ENCODE measurements at regions not wholly inside any gene's neighbourhood (a gene's known extent, or its start where the extent isn't known, plus 50 kb on each side); places are given as distances from the start of the nearest gene placed in this dataset.
"Not testable (repeated sequence)": the region's sequence is repeated elsewhere in the genome, so short reads cannot be mapped to it uniquely, and the experiment has no call there.

DNA sequence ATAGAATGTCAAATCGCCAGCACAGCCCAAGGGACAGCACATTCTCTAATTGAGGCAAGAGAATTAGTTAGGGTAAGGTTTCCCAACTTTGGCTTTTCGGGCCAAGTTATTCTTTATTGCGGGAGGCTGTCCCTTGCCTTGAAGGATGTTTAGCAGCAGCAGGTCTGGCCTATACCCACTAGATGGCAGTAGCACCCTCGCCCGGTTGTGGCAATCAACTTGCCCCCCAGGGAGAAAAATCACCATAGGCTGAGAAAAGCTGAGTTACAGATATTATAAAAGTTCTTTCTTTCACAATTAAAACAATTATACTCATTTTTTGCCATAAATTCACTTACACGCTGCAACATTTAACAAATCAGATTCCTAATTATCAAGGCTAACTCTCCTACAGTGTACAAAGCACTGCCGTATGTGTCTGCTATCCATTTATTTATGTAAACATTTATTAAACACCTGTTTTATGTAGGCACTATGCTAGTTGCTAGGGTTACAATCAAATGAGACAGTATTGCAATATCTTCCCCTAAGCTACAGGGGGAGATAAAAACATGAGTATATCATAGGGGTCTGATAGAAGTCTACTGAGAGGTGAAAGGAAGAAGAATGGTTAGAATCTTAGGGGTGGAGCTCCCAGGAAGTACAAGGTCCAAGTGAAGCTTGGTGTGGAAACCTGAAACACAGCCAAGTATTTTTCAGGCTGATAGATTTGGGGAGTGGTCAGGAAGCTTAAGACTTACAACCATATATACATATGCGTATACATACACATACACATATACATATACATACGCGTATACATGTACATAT, 452.3 kb downstream of the RAB38 start:
- Histone ChIP-seq H3K9ac (ENCODE audit: low read depth in 1 of 3, low read length in 3 of 3) (no peak overlapping the region), H3K4me3 (ENCODE audit: low read length in 3 of 3) (no peak overlapping the region), H3K27me3 (ENCODE audit: control insufficient read depth in 3 of 3, insufficient read depth in 3 of 3, low read length in 3 of 3) (no peaks in the 10 kb centered on the region), H3K27ac (ENCODE audit: low read depth, low read length) (no peak overlapping the region), H3K4me1 (ENCODE audit: control insufficient read depth in 3 of 3, insufficient read depth in 3 of 3, low read length in 3 of 3) (no peaks in the 10 kb centered on the region), H3K9me3 (ENCODE audit: control insufficient read depth in 3 of 3, low read length in 3 of 3) (no peaks in the 10 kb centered on the region), H3K36me3 (ENCODE audit: control insufficient read depth in 3 of 3, insufficient read depth in 3 of 3, low read length in 3 of 3) (no peaks in the 10 kb centered on the region)

DNA sequence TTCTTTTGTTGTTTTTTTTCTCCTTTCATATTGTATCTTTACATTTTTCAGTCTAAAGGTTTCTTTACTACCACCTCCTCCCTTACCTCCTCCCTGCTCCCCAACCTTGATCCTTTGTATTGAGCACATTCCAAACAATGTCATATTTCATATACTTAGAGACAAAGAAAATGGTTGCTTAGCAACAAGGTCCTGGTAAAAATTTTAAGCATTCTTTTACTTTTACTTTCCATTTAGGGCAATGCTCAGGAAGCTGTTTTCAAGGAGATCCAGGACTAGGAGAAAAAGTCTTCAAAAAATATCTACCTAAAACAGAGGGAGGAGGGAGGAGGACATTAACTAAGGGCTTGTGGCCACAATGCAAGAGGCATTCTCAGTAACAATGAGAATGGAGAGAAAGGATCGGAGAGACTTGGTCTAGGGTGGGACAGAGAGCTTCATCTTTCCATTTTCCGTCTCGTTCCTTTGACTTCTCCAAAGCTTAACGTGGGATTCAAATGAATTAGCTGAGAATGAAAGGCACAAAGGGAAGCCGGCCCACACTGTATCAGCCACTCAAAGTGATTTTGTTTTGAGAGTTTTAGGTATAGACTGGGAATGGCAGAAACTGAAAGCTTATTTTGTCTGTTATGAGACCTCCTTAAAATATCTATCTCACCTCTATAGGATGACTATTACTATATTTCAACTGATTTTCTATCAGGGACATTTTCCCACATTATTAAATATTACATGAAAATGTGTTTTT, 455.7 kb downstream of the RAB38 start:
- Histone ChIP-seq H3K4me3 (ENCODE audit: low read length in 3 of 3) (no peak overlapping the region), H3K27me3 (ENCODE audit: control insufficient read depth in 3 of 3, insufficient read depth in 3 of 3, low read length in 3 of 3) (peaks cover 0 to 4% (median 0%) of the 10 kb centered on the region in 3 donors), H3K9ac (ENCODE audit: low read depth in 1 of 3, low read length in 3 of 3) (no peak overlapping the region), H3K27ac (ENCODE audit: low read depth, low read length) (no peak overlapping the region), H3K4me1 (ENCODE audit: control insufficient read depth in 3 of 3, insufficient read depth in 3 of 3, low read length in 3 of 3) (no peaks in the 10 kb centered on the region), H3K9me3 (ENCODE audit: control insufficient read depth in 3 of 3, low read length in 3 of 3) (no peaks in the 10 kb centered on the region), H3K36me3 (ENCODE audit: control insufficient read depth in 3 of 3, insufficient read depth in 3 of 3, low read length in 3 of 3) (no peaks in the 10 kb centered on the region)

DNA sequence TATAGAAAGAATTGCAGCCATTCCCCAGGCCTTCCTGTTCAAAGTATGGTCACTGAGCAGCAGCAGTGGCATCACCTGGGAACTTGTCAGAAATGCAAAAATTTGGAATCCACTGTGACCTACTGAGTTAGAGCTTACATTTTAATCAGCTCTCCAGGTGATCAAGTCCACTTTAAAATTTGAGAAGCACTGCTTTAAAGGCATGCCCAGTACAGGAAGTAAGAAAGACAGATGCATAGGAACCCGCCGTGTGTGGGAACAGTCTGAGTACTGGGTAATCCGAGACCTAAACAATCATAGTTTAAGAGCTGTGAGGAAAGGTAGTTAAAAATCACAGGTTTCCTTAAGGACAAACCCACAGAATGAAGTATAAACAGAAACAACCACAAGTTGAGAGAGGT, 462.4 kb downstream of the RAB38 start:
- no peaks in the 10 kb centered on the region for H3K4me1 ChIP-seq (ENCODE audit: control insufficient read depth in 3 of 3, insufficient read depth in 3 of 3, low read length in 3 of 3)

DNA sequence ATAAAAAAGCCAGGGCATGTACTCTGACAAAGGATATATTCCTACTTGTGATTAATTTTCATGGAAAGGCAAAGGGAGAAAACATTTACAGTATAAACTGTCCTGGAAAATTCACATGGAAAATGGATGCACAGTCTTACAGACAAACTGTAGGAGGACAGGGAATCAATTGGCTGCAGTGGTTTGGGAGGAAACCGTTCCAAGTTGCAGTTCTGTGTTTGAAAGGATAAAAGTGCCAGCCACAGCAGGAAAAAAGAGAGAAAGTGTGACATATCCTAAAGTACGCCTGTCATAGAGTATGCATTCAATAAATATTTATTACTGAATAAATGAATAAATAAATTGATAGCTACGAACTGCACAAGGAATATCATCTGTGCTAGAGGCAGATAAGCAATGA, 462.9 kb downstream of the RAB38 start:
- Histone ChIP-seq H3K4me3 (ENCODE audit: low read length in 3 of 3) (no peak overlapping the region), H3K9me3 (ENCODE audit: control insufficient read depth in 3 of 3, low read length in 3 of 3) (no peaks in the 10 kb centered on the region), H3K36me3 (ENCODE audit: control insufficient read depth in 3 of 3, insufficient read depth in 3 of 3, low read length in 3 of 3) (no peaks in the 10 kb centered on the region), H3K9ac (ENCODE audit: low read depth in 1 of 3, low read length in 3 of 3) (no peak overlapping the region), H3K4me1 (ENCODE audit: control insufficient read depth in 3 of 3, insufficient read depth in 3 of 3, low read length in 3 of 3) (no peaks in the 10 kb centered on the region), H3K27me3 (ENCODE audit: control insufficient read depth in 3 of 3, insufficient read depth in 3 of 3, low read length in 3 of 3) (peaks cover 0 to 4% (median 0%) of the 10 kb centered on the region in 3 donors), H3K27ac (ENCODE audit: low read depth, low read length) (no peak overlapping the region)

More for the DNA sequence above, 462.4 kb downstream of the RAB38 start:
- Histone ChIP-seq H3K27ac (ENCODE audit: low read depth, low read length) (no peak overlapping the region), H3K9me3 (ENCODE audit: control insufficient read depth in 3 of 3, low read length in 3 of 3) (no peaks in the 10 kb centered on the region), H3K4me3 (ENCODE audit: low read length in 3 of 3) (no peak overlapping the region), H3K9ac (ENCODE audit: low read depth in 1 of 3, low read length in 3 of 3) (no peak overlapping the region), H3K36me3 (ENCODE audit: control insufficient read depth in 3 of 3, insufficient read depth in 3 of 3, low read length in 3 of 3) (no peaks in the 10 kb centered on the region), H3K27me3 (ENCODE audit: control insufficient read depth in 3 of 3, insufficient read depth in 3 of 3, low read length in 3 of 3) (peaks cover 0 to 4% (median 0%) of the 10 kb centered on the region in 3 donors)

DNA sequence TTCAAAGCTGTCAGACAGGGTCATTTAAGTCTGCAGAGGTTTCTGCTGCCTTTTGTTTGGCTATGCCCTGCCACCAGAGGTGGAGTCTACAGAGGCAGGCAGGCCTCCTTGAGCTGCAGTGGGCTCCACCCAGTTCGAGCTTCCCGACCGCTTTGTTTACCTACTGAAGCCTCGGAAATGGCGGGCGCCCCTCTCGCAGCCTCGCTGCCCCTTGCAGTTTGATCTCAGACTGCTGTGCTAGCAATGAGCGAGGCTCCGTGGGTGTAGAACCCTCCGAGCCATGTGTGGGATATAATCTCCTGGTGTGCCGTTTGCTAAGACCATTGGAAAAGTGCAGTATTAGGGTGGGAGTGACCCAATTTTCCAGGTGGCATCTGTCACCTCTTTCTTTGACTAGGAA, 471.7 kb downstream of the RAB38 start:
- H3K36me3 ChIP-seq (ENCODE audit: control insufficient read depth in 3 of 3, insufficient read depth in 3 of 3, low read length in 3 of 3); H3K27ac ChIP-seq (ENCODE audit: low read depth, low read length); H3K4me1 ChIP-seq (ENCODE audit: control insufficient read depth in 3 of 3, insufficient read depth in 3 of 3, low read length in 3 of 3); H3K27me3 ChIP-seq (ENCODE audit: control insufficient read depth in 3 of 3, insufficient read depth in 3 of 3, low read length in 3 of 3); H3K9me3 ChIP-seq (ENCODE audit: control insufficient read depth in 3 of 3, low read length in 3 of 3); H3K9ac ChIP-seq (ENCODE audit: low read depth in 1 of 3, low read length in 3 of 3); H3K4me3 ChIP-seq (ENCODE audit: low read length in 3 of 3): not testable (repeated sequence)

DNA sequence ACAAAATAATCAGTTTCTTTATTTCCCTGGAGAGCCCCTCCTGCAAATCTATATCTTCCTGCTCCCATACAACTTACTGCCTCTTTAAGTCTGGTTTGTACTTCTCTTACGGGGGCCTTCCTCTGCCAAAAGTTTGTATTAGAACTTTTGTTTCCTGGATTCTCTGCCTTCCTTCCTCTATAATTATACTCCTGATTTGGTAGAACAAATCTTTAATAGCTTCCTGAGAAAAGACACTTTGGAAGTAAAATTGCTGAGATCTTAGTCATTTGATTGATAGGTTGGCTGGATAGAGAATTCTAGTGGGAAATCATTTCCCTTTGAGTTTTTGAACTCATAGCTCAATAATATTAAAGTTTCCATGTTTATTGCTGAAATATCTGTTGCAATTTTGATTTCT, 499.2 kb downstream of the RAB38 start:
- no peaks in the 10 kb centered on the region for H3K27me3 ChIP-seq (ENCODE audit: control insufficient read depth in 3 of 3, insufficient read depth in 3 of 3, low read length in 3 of 3)
- H3K9me3 ChIP-seq (ENCODE audit: control insufficient read depth in 3 of 3, low read length in 3 of 3) = no peaks in the 10 kb centered on the region
- H3K4me3 ChIP-seq (ENCODE audit: low read length in 3 of 3) = no peak overlapping the region
- H3K4me1 ChIP-seq (ENCODE audit: control insufficient read depth in 3 of 3, insufficient read depth in 3 of 3, low read length in 3 of 3) = no peaks in the 10 kb centered on the region
- H3K9ac ChIP-seq (ENCODE audit: low read depth in 1 of 3, low read length in 3 of 3) = no peak overlapping the region
- no peak overlapping the region for H3K27ac ChIP-seq (ENCODE audit: low read depth, low read length)
- H3K36me3 ChIP-seq (ENCODE audit: control insufficient read depth in 3 of 3, insufficient read depth in 3 of 3, low read length in 3 of 3) = no peaks in the 10 kb centered on the region

DNA sequence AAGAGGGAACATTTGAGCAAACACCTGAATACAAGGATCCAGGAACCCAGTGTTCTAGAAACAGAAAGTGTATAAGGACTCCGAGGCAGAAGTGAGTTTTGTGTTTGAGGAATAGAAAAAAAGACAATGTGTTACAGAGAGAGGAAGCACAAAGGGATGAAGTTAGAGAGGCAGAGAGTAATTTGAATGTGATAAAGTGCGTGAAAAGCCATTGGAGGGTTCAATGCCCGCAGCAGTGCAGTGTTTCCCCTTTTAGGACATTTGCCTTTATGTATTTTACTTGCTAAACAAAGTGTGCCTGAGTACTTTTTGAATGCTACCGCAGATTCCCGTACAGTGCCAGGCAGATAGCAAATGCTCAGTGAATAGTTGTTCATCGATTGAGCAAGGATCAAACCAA, 508.5 kb downstream of the RAB38 start:
- Histone ChIP-seq H3K27ac (ENCODE audit: low read depth, low read length) (no peak overlapping the region), H3K4me3 (ENCODE audit: low read length in 3 of 3) (no peak overlapping the region), H3K9me3 (ENCODE audit: control insufficient read depth in 3 of 3, low read length in 3 of 3) (no peaks in the 10 kb centered on the region), H3K27me3 (ENCODE audit: control insufficient read depth in 3 of 3, insufficient read depth in 3 of 3, low read length in 3 of 3) (no peaks in the 10 kb centered on the region), H3K4me1 (ENCODE audit: control insufficient read depth in 3 of 3, insufficient read depth in 3 of 3, low read length in 3 of 3) (no peaks in the 10 kb centered on the region), H3K9ac (ENCODE audit: low read depth in 1 of 3, low read length in 3 of 3) (no peak overlapping the region), H3K36me3 (ENCODE audit: control insufficient read depth in 3 of 3, insufficient read depth in 3 of 3, low read length in 3 of 3) (no peaks in the 10 kb centered on the region)

DNA sequence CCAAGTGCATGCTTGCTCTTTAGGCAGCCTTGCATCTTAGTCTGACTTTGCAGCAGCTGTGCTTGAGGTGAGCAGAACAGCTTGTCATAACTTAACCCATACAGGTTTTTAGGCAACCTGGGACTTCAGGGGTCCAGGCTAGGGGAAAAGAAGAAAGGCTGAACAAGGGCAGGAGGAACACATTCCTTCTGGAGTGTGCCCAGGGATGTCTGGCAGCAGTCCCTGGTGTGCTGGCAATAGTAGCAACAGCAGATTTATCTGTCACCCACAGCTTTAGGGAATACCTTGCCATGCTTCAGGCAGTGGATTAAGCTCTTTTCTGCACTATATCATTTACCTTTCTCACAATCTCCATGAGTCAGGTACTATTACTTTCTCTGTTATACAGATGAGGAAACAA, 513.0 kb downstream of the RAB38 start:
- Histone ChIP-seq H3K27ac (ENCODE audit: low read depth, low read length) (no peak overlapping the region), H3K27me3 (ENCODE audit: control insufficient read depth in 3 of 3, insufficient read depth in 3 of 3, low read length in 3 of 3) (no peaks in the 10 kb centered on the region)

DNA sequence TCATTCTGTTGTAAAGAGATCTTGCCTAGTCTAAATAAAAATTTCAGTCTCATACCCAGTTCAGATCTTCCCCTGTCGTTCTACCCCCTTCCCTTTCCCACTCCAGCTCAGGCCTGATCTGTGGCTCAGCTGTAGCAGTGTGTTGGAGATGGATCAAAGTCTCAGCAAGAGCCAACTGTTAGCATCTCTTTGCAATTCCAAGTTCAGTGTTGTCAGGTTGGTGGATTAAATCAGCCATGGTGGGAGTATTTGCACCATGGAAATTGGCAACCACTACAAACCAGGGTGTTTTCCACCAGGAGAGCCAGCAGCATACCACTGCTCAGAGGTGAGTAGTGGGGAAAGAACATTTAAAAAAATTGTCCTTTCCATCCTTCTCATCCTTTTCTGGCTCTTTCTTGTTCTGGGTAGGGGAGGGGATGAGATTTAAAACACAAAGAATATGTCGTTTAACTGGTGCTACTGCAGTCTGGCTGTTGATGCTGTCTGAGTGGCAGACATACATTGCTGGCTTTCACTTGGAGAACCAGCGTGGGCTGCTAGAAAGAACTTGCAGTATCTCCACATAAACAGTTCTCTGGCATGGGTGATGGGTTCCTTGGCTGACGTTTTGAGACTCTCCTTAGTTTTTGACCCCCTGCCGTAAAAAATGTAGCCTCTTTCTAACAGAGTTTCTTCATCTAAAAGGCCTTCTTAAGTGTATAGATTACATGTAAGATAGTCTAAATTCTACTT, 514.1 kb downstream of the RAB38 start:
- H3K4me1 ChIP-seq (ENCODE audit: control insufficient read depth in 3 of 3, insufficient read depth in 3 of 3, low read length in 3 of 3) = no peaks in the 10 kb centered on the region
- H3K9me3 ChIP-seq (ENCODE audit: control insufficient read depth in 3 of 3, low read length in 3 of 3) = no peaks in the 10 kb centered on the region
- H3K36me3 ChIP-seq (ENCODE audit: control insufficient read depth in 3 of 3, insufficient read depth in 3 of 3, low read length in 3 of 3) = no peaks in the 10 kb centered on the region
- H3K27ac ChIP-seq (ENCODE audit: low read depth, low read length) = no peak overlapping the region
- no peaks in the 10 kb centered on the region for H3K27me3 ChIP-seq (ENCODE audit: control insufficient read depth in 3 of 3, insufficient read depth in 3 of 3, low read length in 3 of 3)
- H3K4me3 ChIP-seq (ENCODE audit: low read length in 3 of 3) = no peak overlapping the region
- H3K9ac ChIP-seq (ENCODE audit: low read depth in 1 of 3, low read length in 3 of 3) = no peak overlapping the region

More for the DNA sequence above, 513.0 kb downstream of the RAB38 start:
- Histone ChIP-seq H3K36me3 (ENCODE audit: control insufficient read depth in 3 of 3, insufficient read depth in 3 of 3, low read length in 3 of 3) (no peaks in the 10 kb centered on the region), H3K9ac (ENCODE audit: low read depth in 1 of 3, low read length in 3 of 3) (no peak overlapping the region), H3K4me1 (ENCODE audit: control insufficient read depth in 3 of 3, insufficient read depth in 3 of 3, low read length in 3 of 3) (no peaks in the 10 kb centered on the region), H3K9me3 (ENCODE audit: control insufficient read depth in 3 of 3, low read length in 3 of 3) (no peaks in the 10 kb centered on the region), H3K4me3 (ENCODE audit: low read length in 3 of 3) (no peak overlapping the region)

DNA sequence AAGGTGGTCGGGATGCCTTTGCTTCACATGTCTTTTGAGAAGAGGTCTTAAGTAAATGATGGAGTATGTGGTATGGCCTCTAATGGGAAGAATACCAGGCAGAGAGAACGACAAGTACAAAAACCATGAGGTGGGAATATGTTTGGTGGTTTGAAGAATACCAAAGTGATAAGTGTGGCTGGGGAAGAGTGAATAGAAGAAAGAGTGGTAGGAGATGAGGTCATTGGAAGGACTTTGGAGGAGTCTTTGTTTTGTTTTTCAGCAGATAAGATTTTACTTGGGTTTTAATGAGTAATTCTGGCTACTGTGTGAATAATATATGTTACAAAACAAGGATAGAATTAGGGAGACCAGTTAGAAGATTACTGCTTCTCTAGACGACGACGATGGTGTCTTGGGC, 515.4 kb downstream of the RAB38 start:
- Histone ChIP-seq H3K9ac (ENCODE audit: low read depth in 1 of 3, low read length in 3 of 3) (no peak overlapping the region), H3K36me3 (ENCODE audit: control insufficient read depth in 3 of 3, insufficient read depth in 3 of 3, low read length in 3 of 3) (no peaks in the 10 kb centered on the region), H3K27me3 (ENCODE audit: control insufficient read depth in 3 of 3, insufficient read depth in 3 of 3, low read length in 3 of 3) (no peaks in the 10 kb centered on the region), H3K9me3 (ENCODE audit: control insufficient read depth in 3 of 3, low read length in 3 of 3) (no peaks in the 10 kb centered on the region), H3K27ac (ENCODE audit: low read depth, low read length) (no peak overlapping the region), H3K4me1 (ENCODE audit: control insufficient read depth in 3 of 3, insufficient read depth in 3 of 3, low read length in 3 of 3) (no peaks in the 10 kb centered on the region), H3K4me3 (ENCODE audit: low read length in 3 of 3) (no peak overlapping the region)
